ENCODE measurements at regions not wholly inside any gene's neighbourhood (a gene's known extent, or its start where the extent isn't known, plus 50 kb on each side); places are given as distances from the start of the nearest gene placed in this dataset.

DNA sequence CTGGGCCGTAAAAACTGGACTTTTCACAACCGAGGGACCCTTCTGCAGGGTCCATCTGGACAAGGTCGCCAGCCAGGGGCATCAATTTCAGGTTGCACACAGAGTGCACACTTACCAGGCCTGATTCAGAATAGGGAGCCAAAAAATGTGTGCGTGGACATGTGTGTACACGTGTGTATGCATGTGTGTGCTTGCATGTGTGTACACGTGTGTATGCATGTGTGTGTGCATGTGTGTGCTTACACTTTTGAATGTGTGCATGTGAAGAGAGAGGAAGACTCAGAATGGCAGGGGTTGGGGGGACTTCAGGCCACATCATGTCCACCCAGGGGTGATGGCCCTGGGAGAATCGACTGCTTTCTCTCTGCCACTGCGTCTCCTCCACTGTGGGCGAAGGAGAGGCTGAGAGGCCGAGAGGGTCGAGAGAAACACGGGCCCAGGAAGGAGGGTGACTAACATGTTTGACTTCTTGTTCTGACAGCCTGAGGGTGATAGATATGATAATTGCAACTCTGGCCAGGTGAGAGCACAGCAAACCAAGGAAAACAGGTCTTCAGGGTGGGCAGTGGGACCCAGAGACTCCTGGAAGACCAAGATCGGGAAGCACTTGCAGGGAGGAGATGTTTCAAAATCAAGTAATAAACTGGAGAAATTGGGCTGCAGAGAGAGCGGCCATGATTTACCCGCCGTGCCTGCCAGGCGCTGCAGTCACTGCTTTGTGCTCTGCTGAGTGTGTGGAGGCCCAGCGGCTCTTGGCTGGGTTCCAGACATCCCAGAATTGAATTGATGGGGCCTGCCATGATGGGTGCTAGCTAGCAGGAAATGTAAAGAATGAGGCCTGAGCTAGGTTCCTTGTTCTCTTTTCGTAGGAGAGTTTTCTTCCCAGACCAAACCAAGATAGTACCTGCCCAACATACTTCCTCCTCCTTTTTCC, 310.8 kb downstream of the QKI start:
- peak; percentile 5 for DNase-seq

DNA sequence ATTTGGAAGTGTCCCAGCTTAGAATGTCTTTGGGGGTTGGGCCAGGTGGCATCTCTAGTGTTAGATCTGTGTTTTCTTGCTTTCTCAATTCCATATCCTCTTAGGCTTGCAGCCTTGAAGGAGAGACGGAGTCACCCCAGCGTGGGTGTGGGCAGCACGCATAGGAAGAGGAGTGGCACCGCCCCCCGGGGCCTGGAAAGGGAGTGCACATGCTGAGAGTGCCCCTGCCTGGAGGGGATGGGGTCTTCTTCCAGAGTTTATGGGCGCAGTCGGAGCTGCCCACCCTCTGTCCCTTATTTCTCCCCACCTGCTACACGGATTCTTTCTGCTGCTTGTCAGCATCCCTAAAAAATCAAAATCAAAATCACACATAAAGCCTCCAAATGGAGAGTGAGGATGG, 309.7 kb downstream of the QKI start:
- DNase-seq, result no peak

DNA sequence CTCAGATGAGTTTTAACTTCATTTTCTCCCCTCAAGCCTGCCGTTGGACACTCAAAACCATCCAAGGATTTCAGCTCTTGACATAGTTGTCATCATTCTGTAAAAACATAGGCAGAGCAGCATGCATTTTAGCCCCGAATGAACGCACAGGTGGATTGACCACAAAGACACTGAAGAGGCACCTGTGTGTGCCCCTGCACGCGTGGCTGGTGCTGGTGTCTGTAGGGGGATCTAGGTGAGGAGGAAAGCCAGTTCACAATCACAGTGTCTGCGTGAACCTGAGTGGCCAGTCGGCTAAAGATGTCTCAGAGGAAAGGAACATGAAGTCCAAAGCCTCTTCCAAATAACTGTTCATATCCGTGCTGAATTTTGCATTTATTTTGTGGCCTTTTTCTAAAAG, 309.2 kb downstream of the QKI start:
- no peak for DNase-seq

DNA sequence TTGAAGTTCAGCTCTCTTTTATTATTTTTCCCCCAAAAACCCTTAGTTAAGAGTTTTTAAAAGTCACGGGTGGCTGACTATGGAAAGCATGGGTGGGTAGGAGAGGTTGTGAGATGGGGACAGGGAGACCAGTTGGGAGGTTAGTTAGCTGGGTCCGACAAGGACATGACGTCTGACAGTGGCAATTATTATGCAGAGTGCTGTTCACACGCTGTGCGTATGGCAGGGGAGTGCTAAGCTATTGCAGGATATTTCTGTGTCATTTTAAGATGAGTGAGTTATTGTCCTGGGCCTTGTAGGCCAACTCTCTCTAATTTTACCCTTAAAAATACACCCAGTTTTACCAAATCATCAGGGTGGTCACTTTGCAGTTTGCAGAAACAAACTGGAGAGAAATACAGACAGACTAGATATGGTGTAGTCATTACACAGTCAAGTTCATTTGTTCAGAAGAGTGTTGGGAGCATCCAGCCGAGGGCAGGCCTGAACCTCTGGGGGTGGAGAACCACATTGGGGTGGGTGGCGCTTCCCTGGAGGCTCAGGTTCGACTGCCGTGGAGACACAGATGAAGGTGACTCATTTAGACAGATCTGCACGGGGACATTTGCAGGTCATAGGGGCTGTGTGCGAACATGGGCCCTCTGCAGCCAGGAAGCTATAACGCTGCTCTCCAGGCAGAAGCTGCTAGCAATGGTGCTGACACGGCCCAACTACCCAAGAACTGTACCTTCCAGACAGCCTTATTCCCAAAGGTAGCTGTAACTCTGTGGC, 307.6 kb downstream of the QKI start:
- DNase-seq, result no peak

DNA sequence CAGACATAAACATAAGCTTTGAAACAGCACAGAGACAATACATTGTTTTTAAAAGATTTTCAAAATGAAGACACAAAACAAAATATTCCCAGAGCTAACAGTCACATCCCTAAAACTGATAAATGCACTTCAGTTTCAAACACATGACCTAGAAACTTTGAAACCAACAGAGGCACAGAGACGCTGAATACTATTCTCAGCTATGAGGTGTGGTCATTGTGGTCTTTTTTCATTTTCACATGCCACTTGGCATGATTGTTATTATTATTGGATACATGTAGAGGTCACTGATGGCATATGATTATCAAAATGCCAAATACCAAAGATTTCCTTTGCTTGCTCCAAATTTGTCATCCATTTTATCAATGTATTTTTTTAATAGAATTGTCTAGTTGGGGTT, 306.9 kb downstream of the QKI start:
- DNase-seq, result no peak

DNA sequence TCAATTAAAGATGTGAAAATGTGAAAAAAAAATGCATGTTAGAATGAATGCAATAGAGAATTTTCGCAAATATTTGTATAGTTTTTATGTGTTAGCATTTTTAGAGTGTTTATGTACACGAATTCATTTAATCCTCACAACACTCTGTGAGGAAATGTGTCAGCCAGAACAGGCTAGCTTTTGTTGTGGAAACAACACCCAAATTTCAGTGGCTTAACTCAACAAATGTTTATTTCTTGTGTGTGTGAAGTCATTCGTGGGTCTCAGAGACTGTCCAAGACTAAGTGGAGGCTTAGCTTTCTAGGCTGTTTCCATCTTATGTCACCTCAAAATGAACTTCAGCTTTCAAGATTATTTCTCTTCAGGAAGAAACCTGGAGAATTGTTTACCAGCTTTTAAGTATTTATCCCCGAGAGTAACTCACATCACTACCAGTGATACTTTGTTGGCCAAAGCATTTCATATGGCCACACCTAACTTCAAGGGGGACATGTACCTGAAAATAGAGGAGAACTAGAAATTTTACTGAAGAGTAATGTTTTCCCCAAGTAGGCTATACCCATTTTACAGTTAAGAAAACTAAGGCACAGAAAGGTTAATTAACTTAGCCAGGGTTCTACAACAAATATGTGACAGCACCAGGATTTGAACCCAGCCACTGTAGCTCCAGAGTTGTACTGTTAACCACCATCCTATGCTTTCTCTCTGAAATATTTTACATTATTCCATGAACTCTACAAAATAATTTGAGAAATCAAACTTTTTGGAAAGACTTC, 306.1 kb downstream of the QKI start:
- peak; percentile 47 for DNase-seq

DNA sequence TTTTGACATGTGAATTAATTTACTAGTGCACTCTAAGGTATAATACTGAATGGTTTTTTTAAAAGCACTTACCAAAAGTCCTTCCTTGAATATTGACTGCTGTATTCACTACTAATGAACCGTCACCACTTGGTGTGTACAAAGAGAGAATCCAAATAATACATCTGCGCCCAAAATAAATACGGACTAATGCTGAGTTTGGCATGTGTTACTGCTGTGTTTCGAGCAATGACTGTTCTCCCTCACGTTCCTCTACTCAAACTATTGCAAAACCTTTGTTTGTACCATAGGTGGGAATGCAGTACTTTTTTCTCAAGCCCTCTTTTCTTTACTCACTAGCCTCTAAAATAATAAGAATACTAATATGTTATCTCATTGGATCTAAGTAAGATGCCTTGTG, 305.5 kb downstream of the QKI start:
- DNase-seq, result peak; percentile 79

DNA sequence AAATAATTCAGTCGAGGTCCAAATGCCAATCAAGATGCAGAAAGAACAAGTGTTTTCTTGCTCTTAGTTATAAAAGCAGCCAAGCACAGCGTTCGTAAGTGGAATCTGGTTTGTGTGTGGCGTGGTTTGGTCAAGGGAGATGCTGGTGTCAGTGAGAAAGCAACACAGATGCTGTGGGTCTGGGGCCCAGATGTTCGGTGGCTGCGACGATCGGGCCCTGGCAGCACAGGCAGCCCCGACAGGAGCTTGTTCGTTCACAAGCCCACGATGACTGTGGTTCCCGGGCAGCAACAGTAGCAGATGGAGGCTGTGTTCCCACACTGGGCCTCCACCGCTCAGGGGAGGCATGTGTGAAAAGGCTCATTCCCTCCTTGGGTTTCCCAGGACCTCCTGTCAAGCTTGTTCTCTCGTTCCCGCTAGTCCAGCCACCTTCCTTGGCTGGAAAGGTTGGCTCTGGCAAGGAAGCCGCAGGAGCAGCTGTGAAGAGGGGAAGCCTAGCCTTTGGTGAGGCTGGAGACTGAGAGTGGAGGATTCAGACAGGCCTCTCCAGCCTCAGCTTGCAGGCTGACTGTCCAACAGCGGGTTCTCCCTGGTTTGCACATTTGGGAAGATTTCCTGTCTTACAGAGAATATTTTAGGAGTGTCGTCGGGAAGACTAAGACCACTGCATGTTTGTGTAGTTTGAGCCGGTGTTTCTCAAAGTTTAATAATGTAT, 304.7 kb downstream of the QKI start:
- peak; percentile 7 for DNase-seq

DNA sequence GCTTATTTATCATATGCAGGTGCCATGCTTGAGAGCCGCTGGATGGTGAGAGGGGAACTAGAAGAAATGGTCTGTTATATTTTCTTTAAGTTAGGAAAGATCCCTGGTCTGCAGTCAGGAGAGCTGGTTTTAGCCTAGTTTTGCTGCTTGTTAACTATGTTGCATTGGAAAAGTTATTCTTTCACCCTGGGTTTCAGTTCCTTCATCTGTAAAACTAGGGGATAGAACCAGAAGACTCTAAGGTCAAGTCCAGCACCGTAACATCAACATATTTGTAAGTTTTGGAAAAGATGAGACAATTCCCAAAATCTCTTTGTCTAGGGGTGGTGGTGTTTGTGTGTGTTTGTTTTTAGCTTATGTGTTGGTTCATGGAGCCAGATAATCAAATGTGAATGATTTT, 304.0 kb downstream of the QKI start:
- no peak for DNase-seq

DNA sequence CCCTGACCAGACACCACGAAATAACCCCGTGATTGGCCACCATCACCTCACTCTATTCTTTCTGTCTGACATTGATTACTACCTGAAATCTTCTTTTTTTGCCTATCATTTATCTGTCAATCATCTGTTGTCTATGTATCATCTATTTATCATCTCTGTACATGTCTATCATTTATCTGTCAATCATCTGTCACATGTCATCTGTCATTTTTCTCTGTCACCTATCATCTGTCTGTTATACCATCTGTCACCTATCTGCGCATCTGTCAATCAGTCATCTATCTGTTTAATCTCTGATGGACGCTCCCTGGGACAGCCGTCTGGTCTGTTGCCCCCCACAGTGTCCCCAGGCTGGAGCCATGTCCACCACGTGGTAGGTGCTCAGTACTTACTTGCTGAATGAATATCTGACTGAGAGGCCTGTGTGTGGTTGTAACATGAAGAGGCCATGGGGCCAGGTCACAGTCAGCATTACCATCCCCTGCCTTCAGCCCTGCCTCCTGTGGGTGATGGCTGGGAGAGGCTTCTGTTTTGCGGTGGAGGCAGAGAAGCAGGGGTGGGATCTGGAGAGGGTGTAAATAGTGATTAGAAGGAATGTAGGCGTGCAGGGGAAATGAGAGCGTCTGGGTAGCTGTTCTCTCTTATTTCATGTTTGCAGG, 302.7 kb downstream of the QKI start:
- DNase-seq, result no peak

DNA sequence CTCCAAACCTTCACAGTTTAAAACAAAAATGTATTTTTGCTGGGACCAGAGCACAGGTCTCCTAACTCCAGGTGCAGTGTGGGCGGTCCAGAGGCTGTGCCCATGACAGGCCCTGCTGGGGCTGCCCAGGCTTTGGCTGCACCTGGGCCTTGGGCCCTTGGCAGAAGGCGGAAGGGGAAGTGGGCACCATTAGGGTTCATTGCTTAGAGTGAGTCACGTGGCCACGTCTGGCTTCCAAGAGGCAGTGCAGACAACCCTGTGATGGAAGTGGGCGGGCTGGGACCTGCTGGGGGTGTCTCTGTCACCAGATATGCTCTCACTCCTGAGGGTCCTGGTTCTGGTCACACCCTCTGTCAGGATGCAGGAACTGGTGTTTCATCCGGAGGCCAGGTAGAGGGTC, 302.2 kb downstream of the QKI start:
- no peak for DNase-seq

DNA sequence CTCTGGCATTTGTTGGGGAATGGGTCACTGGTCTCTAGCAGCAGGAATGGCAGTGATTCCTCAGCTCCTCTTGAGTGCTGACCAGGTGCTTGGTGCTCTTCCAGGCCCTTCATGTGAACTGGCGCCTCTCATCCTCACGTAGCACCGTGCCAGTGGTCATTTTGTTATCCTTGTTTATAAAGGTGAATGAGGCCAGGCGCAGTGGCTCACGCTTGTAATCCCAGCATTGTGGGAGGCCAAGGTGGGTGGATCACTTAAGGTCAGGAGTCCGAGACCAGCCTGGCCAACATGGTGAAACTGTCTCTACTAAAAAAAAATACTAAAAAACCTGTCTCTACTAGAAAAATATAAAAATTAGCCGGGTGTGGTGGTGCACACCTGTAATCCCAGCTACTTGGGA, 301.3 kb downstream of the QKI start:
- no peak for DNase-seq

DNA sequence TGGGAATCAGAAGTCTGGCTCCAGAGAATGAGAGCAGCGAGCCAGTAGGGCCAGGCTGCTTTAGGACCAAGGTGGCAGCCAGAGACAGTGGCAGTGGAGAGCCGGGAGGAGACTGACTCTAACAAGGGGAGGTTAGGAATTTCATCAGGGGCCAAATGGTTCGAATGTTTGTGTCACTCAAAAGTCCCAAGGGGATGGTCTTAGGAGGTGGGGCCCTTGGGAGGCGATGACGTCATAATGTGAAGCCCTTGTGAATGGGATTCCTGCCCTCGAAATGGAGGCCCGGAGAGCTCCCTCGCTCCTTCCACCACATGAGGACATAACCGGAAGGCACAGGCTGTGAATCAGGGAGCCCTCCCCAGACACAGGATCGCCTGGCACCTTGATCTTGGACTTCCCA, 299.7 kb downstream of the QKI start:
- no peak for DNase-seq

DNA sequence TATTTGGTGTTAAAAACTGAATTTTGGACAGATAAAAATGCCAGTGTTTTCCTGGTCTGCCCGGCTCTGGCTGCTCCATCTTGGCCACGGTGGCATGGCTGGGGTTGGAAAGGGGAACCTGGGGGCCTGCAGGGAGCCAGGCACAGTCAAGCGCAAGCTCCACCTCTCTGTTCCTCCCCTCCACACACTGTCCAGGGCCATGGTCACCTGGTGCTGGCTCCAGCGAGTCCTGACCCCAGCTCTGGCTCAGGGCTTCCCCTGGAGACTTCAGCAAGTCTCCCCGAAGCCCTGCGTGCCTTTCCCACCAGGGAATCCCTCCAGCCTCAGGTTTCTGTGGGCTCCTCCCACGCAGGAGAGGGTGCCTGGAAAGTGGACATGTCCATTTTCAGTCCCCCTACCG, 298.5 kb downstream of the QKI start:
- DNase-seq, result no peak

DNA sequence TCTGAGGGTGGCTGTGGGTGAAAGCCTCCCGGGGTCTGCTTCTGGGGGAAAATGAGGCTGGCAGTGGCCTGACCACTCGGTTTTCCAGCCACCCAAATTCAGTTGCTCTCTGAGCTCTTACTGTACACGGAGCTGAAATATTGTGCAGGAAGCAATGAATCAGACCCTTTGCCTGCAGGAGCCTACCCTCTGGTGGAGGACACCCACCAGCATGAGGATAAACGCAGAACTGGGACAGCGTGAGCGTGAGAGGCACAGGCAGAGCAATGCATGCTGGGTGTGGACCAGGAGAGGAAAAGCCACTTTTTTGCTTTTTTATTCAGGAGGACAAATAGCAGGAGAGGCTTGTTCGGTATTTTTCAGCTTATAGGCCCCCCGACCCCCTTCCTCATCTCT, 298.0 kb downstream of the QKI start:
- DNase-seq, result no peak

DNA sequence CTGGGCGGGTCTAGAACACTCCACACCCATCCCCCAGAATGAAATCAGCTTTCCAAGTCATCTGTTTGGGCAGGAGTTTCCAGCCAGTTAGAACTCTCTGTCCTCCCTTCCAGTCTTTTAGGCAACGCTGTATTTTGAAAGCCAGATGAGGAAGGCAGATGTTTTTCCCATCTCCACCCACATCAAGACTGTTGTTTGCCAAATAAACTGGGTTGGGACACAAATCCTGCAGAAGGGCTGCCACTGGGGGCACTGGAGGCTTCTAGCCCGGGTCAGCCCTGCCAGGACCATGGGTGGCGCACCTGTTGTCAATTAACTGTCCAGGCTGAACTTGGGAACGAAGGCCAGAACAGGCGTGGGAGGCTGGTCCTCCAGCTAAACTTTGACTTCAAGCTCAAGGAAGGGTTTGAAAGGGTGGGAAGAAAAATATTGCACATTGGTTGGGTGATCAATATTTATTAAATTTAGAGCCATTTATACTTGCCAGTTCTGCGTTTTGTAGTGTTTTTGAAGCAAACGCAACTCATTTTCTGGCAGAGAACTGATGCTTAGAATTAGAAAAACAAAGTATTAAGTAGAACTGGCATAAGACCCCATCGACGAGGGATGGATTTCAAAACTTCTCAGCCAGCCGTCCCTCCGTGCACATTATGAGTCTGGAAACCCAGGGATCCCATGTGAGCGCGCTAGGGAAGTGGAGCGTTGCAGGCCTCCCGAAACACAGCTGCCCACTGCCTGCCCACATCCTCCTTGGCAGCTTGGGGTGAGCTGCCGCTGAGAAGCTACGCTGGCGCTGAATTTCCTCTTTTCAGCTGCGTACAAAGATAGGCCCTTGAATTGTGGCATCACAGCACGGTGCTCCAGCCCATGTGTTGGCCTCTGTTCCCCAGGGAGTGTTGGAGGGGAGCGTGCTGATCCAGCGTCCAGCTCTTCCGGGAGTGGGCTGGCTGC, 297.4 kb downstream of the QKI start:
- no peak for DNase-seq

DNA sequence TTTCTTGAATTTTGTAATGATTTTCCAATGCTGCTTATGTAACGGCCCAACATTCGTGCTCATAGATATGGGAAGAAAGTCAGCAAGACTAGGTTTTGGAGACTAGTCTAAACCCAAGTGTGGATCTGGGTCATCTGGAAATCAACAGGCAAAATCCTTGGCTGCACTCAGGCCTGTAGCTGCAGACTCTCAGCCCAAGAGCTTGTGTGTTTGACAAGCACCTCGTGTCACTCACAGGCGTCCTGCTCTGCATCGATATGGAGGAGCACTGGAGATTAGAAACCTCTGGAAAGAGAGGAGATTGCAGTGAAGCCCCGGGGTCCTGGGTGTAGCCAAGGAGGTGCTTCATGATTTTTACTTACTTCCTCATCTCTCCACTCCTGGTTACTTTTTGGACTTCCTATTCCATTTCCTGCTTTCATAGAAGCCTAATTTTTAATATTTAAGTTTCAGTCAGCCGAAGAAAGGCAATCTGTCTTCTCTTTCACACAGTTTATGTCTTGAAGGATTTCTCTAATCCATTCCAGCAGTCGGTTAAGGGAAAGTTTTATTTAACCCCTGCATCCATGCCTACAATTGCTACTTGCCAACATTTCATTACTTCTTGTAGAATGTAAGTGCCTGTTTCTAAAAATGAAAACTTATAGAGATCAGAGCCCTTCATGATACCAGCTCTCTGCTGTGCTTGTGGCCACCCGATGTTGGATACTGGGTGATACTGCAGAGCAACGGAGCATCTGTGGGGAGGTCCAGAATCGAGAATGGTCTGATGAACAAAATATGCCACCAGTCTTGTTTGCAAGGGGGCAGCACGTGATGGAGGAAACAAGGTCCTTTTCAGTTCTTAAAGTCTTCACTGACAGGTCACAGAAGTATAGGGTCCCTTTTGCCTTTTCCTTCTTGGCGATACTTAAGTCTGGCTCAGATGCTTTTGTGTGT, 296.3 kb downstream of the QKI start:
- DNase-seq, result no peak

DNA sequence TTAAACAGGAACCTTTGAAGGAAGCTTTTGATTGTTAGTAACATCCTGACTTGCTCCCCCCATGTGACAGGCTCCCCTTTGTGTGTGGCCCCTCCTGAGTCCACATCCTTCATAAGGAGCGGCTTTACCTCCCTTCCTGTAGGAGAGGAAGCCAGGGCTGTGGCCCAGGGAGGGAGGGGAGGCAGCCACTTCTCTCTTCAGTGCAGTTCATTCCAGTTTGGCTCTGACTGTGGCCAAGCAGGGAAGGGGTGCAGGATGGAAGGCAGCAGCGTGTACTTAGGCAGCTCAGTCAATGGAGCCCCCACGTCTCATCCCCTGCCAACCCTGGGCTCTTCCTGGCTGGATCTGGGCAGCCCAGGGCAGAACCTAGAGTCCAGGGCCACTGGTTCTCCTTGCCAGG, 295.2 kb downstream of the QKI start:
- no peak for DNase-seq

DNA sequence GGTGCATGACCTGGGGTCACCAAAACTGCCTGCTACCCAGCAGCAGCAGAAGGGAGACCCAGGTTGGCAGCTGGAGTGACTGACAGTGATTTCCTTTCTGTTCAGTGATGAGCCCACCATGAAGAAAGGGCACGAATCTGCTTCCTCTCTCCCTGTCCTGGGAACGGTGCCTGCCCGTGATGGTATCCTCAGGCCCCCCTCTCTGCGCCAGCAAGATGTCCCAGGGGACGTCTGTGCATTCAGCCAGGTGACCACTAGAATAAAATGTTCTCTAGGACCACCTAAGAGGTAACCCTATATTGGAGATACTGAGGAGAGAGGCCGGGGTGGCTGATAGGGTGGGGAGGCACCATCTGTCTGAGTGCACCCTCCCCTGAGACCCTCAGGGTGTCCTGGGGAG, 294.7 kb downstream of the QKI start:
- no peak for DNase-seq

DNA sequence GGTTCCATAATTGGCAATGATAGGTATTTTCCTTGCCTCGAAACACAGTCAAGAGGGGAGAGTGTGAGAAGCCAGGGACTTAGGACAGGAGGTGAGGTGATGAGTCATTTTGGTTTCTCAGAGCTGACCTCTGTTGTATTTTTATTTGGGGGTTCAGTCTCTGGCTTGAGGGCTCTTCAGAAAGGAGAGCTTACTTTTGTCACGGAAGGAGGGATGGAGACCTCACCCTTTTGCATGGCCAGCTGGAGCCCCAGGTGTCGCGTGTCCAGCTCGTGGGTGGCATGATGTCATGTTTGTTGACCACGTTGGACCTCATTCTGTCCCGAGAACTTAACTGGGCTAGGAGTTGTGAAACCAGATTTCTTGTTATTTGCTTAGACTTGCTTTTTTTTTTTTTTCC, 293.9 kb downstream of the QKI start:
- DNase-seq, result peak; percentile 21
